GM23248 (cell line): ENCODE measurements at regions not wholly inside any gene's neighbourhood (a gene's known extent, or its start where the extent isn't known, plus 50 kb on each side); places are given as distances from the start of the nearest gene placed in this dataset.
A peak's percentile ranks its signal among the peaks of the same experiment; 100 is the strongest.

Experiments used
- DNase-seq: peaks from one replicate; pipeline ENCODE4 v3.0.0-alpha.2; 2015
- H2AFZ ChIP-seq: fragments of 200-600 bp; sonication (generic); 2 replicates; pipeline ENCODE4 v1.6.1; 2016; ENCODE audit warnings: antibody characterized with exemption
- H3F3A ChIP-seq: fragments of 200-600 bp; sonication (generic); 2 replicates; pipeline ENCODE4 v1.6.1; 2016; ENCODE audit warnings: mild to moderate bottlenecking, antibody characterized with exemption, mixed run types; ENCODE audit not compliant: insufficient read depth
- H3K27ac ChIP-seq: fragments of 200-600 bp; sonication (generic); 2 replicates; pipeline ENCODE4 v1.5.1; 2016; ENCODE audit warnings: mild to moderate bottlenecking
- H3K27me3 ChIP-seq: fragments of 200-600 bp; sonication (generic); replicated peaks from 2 replicates; pipeline ENCODE4 v1.6.1; 2016; ENCODE audit warnings: mild to moderate bottlenecking; ENCODE audit not compliant: insufficient read depth
- H3K36me3 ChIP-seq: fragments of 200-600 bp; sonication (generic); 2 replicates; pipeline ENCODE4 v1.6.1; 2016; ENCODE audit warnings: low read depth, mild to moderate bottlenecking
- H3K4me1 ChIP-seq: fragments of 200-600 bp; sonication (generic); 2 replicates; pipeline ENCODE4 v1.6.1; 2016; ENCODE audit warnings: mild to moderate bottlenecking; ENCODE audit not compliant: insufficient read depth
- H3K4me2 ChIP-seq: fragments of 200-600 bp; sonication (generic); one replicate; pipeline ENCODE4 v1.6.1; 2016; ENCODE audit warnings: mild to moderate bottlenecking; ENCODE audit not compliant: unreplicated experiment
- H3K4me3 ChIP-seq: fragments of 200-600 bp; sonication (generic); 2 replicates; pipeline ENCODE4 v1.5.1; 2016; ENCODE audit warnings: mild to moderate bottlenecking
- H3K79me2 ChIP-seq: fragments of 200-600 bp; sonication (generic); 2 replicates; pipeline ENCODE4 v1.6.1; 2016; ENCODE audit warnings: mild to moderate bottlenecking; ENCODE audit not compliant: insufficient read depth
- H3K9ac ChIP-seq: fragments of 200-600 bp; sonication (generic); 2 replicates; pipeline ENCODE4 v1.6.1; 2016; ENCODE audit warnings: mild to moderate bottlenecking
- H3K9me2 ChIP-seq: fragments of 200-600 bp; sonication (generic); 2 replicates; pipeline ENCODE4 v1.6.1; 2016; ENCODE audit warnings: mixed run types, mild to moderate bottlenecking, moderate library complexity; ENCODE audit not compliant: insufficient read depth
- H3K9me3 ChIP-seq: fragments of 200-600 bp; sonication (generic); one replicate; pipeline ENCODE4 v1.6.1; 2017; ENCODE audit warnings: low read depth
- H4K20me1 ChIP-seq: fragments of 200-600 bp; sonication (generic); 2 replicates; pipeline ENCODE4 v1.6.0; 2016; ENCODE audit not compliant: insufficient read depth
- EZH2 ChIP-seq: fragments of 200-600 bp; sonication (generic); IDR thresholded peaks from 2 replicates; pipeline ENCODE4 v1.6.1; 2018; ENCODE audit warnings: antibody characterized with exemption, mild to moderate bottlenecking; ENCODE audit not compliant: insufficient read depth, poor library complexity, severe bottlenecking
- EZH2phosphoT487 ChIP-seq: fragments of 200-600 bp; sonication (generic); IDR thresholded peaks from 2 replicates; pipeline ENCODE4 v1.6.1; 2018; ENCODE audit warnings: antibody characterized with exemption, moderate library complexity, mild to moderate bottlenecking, low read depth; ENCODE audit not compliant: insufficient read depth
- WGBS, 2 experiments: methylation state at CpG; one replicate each; pipeline ENCODE4 v1.1.6; 2015 to 2017; ENCODE audit warnings: low lambda C conversion rate in 2 of 2, low coverage in 1 of 2; ENCODE audit errors: missing lambda C conversion rate in 2 of 2; 5-methylcytosine and 5-hydroxymethylcytosine counted together
- in situ Hi-C: fragments of 300-500 bp; cut with MboI; formaldehyde crosslinking; loops from 2 replicates; pipeline ENCODE4 v1.15.0; 2020

DNA sequence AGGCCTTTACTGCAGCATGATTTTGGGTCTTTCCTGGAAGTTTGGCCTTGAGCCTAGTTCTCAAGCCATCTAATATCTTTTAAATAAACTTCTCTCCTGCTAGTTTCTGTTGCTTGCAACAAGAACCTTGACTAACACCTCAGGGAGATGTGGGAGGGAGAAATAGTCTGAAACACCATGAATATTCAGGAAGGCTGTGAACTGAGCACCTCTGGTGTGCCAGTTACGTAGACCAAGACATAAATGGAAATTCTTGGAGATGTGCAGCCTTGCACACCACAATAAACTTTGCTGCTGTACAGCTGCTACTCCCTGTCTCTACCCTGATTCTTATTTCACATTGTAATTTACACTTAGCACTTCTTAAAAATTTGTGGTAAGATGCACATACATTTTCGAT lies 86.9 kb upstream of the SPATA13 start:
- Histone ChIP-seq H3K4me1 (peaks cover 26% of the 10 kb centered on the region), H3K9me2 (no peaks in the 10 kb centered on the region), H3K36me3 (no peaks in the 10 kb centered on the region), H3F3A (peaks cover 16% of the 10 kb centered on the region; the same call in 1 of the 2 replicates), H4K20me1 (no peaks in the 10 kb centered on the region), H3K9me3 (no peaks in the 10 kb centered on the region), H3K27ac (no peak overlapping the region), H2AFZ (no peak overlapping the region), H3K9ac (no peak overlapping the region), H3K79me2 (no peaks in the 10 kb centered on the region), H3K4me2 (no peak overlapping the region), H3K4me3 (no peak overlapping the region), H3K27me3 (no peaks in the 10 kb centered on the region)
- no peak for DNase-seq
- 98 to 100% methylated on average over 2 of the region's 2 CpGs for WGBS, 2 experiments
- no peak for TF ChIP-seq EZH2
- TF ChIP-seq EZH2phosphoT487: no peak
- in situ Hi-C loops: no loop called here

DNA sequence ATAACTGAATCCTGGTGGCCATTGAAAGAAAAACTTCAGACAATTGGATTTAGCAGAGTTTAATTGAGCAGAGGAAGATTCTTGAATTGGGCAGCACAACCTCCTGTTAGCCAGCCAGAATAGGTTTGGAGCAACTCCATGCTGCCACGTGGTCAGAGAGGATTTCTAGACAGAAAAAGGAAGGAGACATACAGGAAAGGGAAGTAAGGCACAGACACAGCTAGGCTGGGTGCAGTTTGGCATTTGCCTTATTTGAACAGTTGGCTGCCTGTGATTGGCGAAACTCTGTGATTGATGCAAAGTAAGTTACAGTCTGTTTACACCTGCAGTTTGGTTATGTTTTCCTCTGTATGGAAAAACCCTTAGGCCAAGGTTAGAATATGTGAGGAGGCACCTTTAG lies 85.8 kb upstream of the SPATA13 start:
- DNase-seq: no peak
- in situ Hi-C loops: no loop called here
- no peaks in the 10 kb centered on the region for H3K79me2 ChIP-seq
- H3K27me3 ChIP-seq: no peaks in the 10 kb centered on the region
- peaks cover 25% of the 10 kb centered on the region for H3K4me1 ChIP-seq
- TF ChIP-seq EZH2phosphoT487 (no peak), EZH2 (no peak)
- H2AFZ ChIP-seq: no peak overlapping the region
- no peak overlapping the region for H3K4me2 ChIP-seq
- WGBS, 2 experiments: 46 to 56% methylated on average over 2 of the region's 2 CpGs
- no peaks in the 10 kb centered on the region for H3K36me3 ChIP-seq
- peaks cover 16% of the 10 kb centered on the region; the same call in 1 of the 2 replicates for H3F3A ChIP-seq
- no peak overlapping the region for H3K9ac ChIP-seq
- H4K20me1 ChIP-seq: no peaks in the 10 kb centered on the region
- H3K9me3 ChIP-seq: no peaks in the 10 kb centered on the region
- no peak overlapping the region for H3K27ac ChIP-seq
- no peak overlapping the region for H3K4me3 ChIP-seq
- H3K9me2 ChIP-seq: no peaks in the 10 kb centered on the region

DNA sequence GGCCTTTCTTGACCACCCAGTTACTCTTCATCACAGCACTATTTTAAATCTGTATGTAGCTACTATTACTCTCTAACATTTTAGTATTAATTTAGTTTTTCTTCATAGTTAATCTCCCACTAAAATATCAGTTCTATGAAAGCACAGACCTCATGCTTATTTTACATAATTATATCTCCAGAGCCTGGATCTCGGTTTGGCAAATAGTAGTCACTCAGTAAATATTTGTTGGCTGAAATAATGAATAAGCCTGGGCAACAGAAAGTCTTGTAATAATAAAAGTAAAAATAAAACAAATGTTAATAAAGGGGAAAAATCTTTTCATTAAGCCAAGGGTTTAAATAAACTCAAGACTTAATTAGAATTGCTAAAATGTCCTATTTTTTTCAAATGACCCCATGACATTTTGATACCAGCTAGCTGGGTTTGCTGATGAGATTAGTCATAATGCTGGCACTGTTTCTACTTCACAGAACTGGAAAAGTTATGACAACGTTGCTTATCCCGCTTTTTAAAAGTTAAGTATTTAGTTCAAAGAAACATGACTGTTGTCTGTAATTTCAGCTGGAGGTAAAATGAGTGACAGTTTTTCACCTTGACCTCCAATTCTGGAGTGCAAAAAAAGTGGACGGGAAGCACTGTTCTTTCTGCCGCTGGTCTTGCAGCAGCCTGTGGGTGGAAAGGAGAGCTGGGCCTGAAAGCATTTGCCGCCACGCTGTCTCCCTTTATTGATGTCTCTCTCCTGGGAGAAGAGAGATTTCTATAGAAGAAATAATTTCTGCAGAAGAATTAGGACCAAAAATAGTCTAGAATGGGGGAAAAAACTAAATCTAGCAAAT lies 85.2 kb upstream of the SPATA13 start:
- Histone ChIP-seq H3K79me2 (no peaks in the 10 kb centered on the region), H3K9me3 (no peaks in the 10 kb centered on the region), H3K27ac (no peak overlapping the region), H3K4me3 (no peak overlapping the region), H3F3A (peaks cover 16% of the 10 kb centered on the region; the same call in 1 of the 2 replicates), H3K9ac (no peak overlapping the region), H3K4me1 (peaks cover 25% of the 10 kb centered on the region), H3K27me3 (no peaks in the 10 kb centered on the region), H3K4me2 (peak overlapping the region; percentile 48), H3K36me3 (no peaks in the 10 kb centered on the region), H4K20me1 (no peaks in the 10 kb centered on the region), H2AFZ (0 out of 2 replicates have a peak overlapping the region, but pooled peaks have one; percentile 17), H3K9me2 (no peaks in the 10 kb centered on the region)
- WGBS, 2 experiments: 35 to 39% methylated on average over 7 of the region's 7 CpGs
- in situ Hi-C loops: no loop called here
- DNase-seq: peak; percentile 59
- TF ChIP-seq EZH2phosphoT487 (no peak), EZH2 (no peak)

DNA sequence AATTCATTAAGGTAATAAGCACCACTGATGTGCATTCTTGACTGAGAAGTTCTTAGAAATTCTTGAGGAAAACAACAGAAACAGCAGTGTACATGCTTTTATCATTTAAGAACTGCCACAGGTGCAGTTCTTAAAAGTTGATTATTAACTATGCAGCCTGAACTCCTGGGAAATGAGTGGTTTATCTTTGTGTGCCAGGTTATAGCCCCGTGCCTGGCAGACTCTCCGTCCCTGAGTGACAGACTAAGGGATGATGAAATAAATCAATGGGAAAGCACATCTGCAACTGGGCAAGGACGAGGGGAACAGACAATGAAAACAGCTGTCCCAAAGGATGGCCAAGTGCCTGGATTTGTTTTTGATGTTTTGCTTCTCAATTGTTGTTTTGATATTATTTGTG lies 84.4 kb upstream of the SPATA13 start:
- in situ Hi-C loops: no loop called here
- 0 out of 2 replicates have a peak overlapping the region, but pooled peaks have one; percentile 17 for H2AFZ ChIP-seq
- H3K4me1 ChIP-seq: peaks cover 22% of the 10 kb centered on the region
- H3K9me3 ChIP-seq: no peaks in the 10 kb centered on the region
- no peaks in the 10 kb centered on the region for H4K20me1 ChIP-seq
- no peaks in the 10 kb centered on the region for H3K9me2 ChIP-seq
- peaks cover 14% of the 10 kb centered on the region; the same call in 1 of the 2 replicates for H3F3A ChIP-seq
- no peak for DNase-seq
- H3K27me3 ChIP-seq: no peaks in the 10 kb centered on the region
- WGBS, 2 experiments: 24 to 26% methylated on average over 3 of the region's 3 CpGs
- H3K4me2 ChIP-seq: peak overlapping the region; percentile 48
- H3K4me3 ChIP-seq: no peak overlapping the region; the same call in 1 of the 2 replicates
- H3K27ac ChIP-seq: no peak overlapping the region
- H3K9ac ChIP-seq: no peak overlapping the region
- no peaks in the 10 kb centered on the region for H3K36me3 ChIP-seq
- TF ChIP-seq EZH2: no peak
- no peak for TF ChIP-seq EZH2phosphoT487
- H3K79me2 ChIP-seq: no peaks in the 10 kb centered on the region
